GM12891 (cell line): ENCODE measurements at regions not wholly inside any gene's neighbourhood (a gene's known extent, or its start where the extent isn't known, plus 50 kb on each side); places are given as distances from the start of the nearest gene placed in this dataset.

Experiments
- PAX5 ChIP-seq: IDR thresholded peaks from 2 replicates; pipeline ENCODE4 v1.6.1; 2011; ENCODE audit warnings: low read length, moderate library complexity, mild to moderate bottlenecking; ENCODE audit not compliant: insufficient read depth, severe bottlenecking
- POLR2A ChIP-seq: IDR thresholded peaks from 2 replicates; pipeline ENCODE4 v1.6.1; 2011; ENCODE audit warnings: low read depth, low read length, control low read depth
- POLR2AphosphoS5 ChIP-seq: IDR thresholded peaks from 2 replicates; pipeline ENCODE4 v1.6.1; 2011; ENCODE audit warnings: low read depth, low read length, control low read depth
- TAF1 ChIP-seq: IDR thresholded peaks from 2 replicates; pipeline ENCODE4 v1.6.1; 2011; ENCODE audit warnings: low read depth, low read length, control low read depth

DNA sequence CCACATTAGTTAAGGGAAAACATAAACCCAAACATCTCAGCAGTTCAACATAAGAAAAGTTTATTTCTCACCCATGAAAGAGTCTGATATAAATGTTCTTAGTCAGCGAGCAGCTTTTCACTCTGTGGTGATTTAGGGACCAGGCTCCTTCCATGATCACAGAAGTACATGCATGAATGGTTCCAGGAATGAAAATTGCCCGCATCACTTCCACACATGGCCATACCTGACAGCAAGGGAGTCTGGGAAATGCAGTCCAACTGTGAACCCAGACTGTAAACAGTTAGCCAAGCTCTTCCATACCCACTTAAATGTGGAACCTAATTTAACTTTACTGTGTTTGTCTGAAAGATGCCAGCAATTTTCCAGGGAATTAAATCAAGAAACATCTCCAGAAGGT lies 353.9 kb downstream of the HACE1 start:
- TF ChIP-seq TAF1 (no peak), POLR2A (no peak), POLR2AphosphoS5 (no peak), PAX5 (no peak)
